Myocyte (in vitro differentiated cells): ENCODE measurements at regions not wholly inside any gene's neighbourhood (a gene's known extent, or its start where the extent isn't known, plus 50 kb on each side); places are given as distances from the start of the nearest gene placed in this dataset.
A peak's percentile ranks its signal among the peaks of the same experiment; 100 is the strongest.
"Not testable (repeated sequence)": the region's sequence is repeated elsewhere in the genome, so short reads cannot be mapped to it uniquely, and the experiment has no call there.

ENCODE experiments used
- DNase-seq: peaks from one replicate; pipeline ENCODE4 v3.0.0-alpha.2; 2012; ENCODE audit warnings: low read depth

DNA sequence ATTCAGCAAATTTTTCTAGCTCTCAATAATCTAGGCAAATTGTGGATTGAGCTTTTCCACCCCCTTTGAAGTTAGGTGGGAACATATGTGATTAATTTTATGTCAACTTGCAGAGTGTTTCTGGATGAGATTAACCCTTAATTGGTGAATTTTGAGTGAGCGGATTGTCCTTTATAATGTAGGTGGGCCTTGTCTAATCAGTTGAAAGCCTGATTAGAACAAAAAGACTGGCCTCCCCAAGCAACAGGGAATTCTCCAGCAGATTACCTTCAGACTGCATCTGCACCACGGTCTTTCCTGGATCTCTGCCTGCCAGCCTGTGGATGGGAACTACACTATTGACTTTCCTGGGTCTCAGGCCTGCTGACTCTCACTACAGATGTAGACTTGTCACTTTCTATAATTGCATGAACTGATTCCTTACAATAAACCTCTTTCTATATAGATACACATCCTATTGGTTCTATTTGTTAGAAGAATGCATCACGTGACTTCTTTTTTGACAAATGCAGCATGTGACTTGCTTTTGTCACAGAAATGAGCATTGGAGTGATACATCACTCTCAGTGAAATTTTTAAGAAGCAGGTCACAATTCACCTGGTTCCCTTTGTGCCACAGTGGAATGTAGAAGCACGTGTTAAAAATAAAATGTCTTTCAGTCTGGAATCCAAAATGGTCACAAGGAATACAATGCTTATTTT is 1038.3 kb downstream of the CDH11 start:
- DNase-seq, result no peak

DNA sequence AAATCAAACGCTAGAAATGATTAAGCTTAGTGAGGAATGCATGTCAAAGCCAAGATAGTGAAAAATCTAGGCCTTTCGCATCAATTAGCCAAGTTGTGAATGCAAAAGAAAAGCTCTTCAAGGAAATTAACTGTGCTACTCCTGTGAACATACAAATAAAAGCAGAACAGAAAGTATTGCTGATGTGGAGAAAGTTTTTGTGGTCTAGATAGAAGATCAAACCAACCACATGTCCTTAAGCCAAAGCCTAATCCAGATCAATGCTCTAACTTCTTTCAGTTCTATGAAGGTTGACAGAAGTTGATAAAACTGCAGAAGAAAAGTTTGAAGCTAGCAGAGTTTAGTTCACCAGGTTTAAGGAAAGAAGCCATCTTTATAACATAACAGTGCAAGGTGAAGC is 1044.6 kb downstream of the CDH11 start:
- DNase-seq, result no peak

DNA sequence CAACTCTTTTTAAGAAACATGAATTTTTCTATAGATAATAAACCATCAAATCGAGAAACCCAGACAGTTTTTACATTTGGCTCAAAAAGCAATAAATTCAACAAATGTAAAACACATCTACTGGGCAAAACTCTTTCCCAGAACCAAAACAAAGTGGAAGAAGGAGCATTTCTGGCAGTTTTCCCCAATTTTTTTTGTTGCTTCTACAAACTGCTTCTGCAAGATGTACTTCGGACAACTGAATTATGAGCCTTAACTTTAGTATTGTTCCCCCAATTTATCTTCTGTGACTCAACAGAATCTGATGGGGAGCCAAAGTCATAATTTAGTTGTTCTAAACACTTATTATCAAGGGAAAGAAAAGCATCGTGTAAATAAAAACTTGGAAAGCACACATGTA is 1047.2 kb downstream of the CDH11 start:
- DNase-seq, result no peak

- not testable (repeated sequence) for DNase-seq
These were observed 1049.6 kb downstream of the CDH11 start for GRCh38 chr16:64072131-64072730.

GRCh38 chr16:64065523-64065922 is 1056.3 kb downstream of the CDH11 start:
- no peak for DNase-seq

- DNase-seq, result peak; percentile 69
These were observed 1060.2 kb downstream of the CDH11 start for GRCh38 chr16:64061621-64062020.

DNA sequence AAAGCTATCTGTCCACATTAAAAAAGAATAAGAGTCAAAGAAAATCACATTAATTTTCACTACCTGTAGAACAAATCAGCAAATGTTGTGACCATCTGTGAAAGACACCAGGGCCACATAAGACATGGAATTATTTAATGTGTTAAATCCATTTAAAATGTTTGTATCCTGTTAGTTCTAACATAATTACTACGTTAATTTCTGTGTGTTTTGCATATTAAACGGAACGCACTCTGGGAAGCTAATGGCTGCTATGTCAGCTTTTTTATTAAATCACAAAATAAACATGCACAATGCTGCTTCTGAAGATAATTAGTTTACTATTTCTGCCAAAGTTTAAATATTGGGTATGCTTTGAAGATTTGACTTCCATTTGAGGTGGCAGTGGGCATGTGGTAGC is 1061.2 kb downstream of the CDH11 start:
- DNase-seq, result no peak

DNA sequence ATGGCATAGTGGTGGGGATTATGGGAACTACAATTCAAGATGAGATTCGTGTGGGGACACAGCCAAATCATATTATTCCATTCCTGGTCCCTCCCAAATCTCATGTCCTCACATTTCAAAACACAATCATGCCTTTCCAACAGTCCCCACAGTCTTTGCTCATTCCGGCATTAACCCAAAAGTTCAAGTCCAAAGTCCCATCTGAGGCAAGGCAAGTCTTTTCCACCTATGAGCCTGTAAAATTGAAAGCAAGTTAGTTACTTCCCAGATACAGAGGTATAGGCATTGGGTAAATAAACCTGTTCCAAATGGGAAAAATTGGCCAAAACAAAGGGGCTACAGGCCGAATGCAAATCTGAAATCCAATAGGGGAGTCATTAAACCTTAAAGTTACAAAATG is 1063.2 kb downstream of the CDH11 start:
- DNase-seq, result no peak

GRCh38 chr16:64051824-64052223 is 1070.0 kb downstream of the CDH11 start:
- peak; percentile 9 for DNase-seq

GRCh38 chr16:64047878-64048277 is 1074.0 kb downstream of the CDH11 start:
- DNase-seq, result no peak

GRCh38 chr16:64047207-64047606 is 1074.7 kb downstream of the CDH11 start:
- no peak for DNase-seq

- no peak for DNase-seq
These were observed 1086.5 kb downstream of the CDH11 start for GRCh38 chr16:64035337-64035736.

DNA sequence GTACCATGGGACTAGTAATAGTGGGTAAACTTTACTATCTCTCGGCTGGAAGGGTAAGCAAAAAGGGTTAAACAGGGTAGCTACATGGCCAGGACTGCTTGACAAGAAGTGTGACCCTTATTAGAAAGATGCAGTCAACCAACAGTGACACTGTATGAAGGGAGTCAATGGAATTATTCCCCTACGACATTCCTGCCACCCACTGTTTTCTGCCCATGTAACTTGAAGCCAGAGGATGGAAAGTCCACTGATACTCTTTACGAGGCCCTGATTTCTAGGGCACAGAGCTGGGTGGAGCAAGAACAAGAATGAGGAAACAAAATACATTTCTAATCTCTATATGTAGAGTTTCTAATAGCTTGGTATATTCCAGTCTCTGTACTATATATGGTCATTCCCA is 1102.5 kb downstream of the CDH11 start:
- no peak for DNase-seq

- DNase-seq, result no peak
These were observed 1104.1 kb downstream of the CDH11 start for GRCh38 chr16:64017796-64018195.

DNA sequence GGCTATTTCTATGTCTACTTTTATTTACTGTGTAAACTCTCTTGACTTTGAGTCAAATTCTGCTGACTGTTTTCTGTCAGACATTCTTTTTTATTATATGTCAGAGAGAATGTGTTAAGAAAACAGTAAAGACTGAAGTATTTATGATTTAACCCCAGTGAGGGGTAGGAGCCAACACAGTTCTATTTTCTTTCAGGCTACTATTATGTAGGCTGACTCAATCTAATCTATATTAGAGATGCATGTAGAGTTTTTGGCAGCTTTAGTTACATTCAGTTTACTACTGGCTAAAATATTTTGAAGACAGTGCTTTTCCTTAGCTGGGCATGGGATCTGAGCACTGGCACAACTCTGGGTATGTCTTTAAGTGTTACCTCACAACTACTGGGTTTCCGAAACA is 1108.0 kb downstream of the CDH11 start:
- no peak for DNase-seq

- DNase-seq, result peak; percentile 49
These were observed 1109.7 kb downstream of the CDH11 start for GRCh38 chr16:64012166-64012565.

- peak; percentile 7 for DNase-seq
These were observed 1110.2 kb downstream of the CDH11 start for GRCh38 chr16:64011650-64012049.

DNA sequence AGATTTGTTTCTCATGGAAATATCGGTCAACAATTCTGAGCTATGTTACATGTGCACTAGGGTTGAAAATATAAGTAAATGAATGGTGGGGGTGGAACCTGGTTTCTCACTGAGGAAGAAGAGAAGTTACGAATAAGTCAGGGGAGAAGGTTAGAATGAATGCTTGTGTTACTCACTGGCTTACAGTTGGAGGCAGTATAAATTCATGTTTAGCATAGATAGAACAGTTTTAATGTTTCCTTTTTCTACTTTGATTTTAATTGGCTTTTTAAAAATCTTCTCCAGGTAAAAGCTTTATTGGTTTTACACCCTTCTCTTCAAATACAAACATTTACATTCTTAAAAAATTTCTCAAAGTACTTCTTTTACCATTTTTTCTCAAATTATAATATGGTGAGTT is 1113.7 kb downstream of the CDH11 start:
- no peak for DNase-seq

DNA sequence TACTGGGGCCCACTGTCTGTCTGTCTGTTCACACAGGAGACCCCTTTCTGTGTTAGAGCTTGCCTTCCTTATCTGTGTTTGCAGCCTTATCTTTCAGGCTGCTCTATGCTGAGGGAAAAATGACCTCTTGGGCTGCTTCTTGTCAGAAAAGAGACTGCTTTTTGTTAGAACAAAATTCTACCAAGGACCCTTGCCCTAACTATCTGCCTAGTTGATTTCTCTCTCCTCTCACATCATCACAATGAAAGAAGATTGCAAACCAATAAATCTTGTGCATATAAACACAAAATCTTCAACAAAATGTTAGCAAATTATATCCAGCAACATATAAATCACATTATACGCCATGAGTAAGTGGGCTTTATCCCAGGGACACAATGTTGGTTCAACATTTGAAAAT is 1117.7 kb downstream of the CDH11 start:
- DNase-seq, result no peak

DNA sequence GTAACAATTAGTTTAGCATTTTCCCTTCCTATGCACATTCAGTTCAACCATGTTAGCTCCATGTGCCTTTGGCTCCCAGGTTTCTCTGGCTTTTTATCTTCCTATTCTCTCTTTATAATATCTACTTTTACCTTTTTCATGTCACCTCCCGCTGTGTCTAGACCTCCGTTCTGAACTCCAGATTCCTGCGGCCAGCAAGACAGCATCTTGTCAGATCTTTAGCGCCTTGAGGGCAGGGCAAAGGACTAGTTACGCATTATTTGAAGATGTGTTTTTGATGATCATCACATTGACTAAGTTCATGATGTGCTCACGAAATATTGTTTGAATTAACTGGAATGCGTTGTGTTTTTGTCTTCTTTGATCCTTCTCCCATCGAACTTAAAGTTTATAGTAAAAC is 1126.8 kb downstream of the CDH11 start:
- DNase-seq, result no peak

DNA sequence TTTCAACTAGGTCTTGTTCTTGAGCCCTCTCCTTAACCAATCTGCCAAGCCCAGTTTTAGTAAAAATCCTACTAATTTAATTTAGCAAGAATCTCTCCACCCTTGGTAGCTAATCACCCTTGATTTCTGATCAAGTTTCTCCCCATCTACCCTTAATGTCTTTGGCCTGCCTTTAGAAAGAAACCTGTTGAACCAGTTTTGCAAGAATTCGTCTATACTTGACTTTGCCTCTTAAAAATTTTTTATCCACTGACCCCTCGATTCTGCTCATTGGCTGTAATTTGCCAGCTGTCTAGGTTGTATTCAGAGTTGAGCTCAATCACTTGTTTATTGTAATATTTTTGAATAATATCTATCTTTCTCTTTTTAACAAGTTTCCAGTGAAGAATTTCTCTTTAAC is 1138.5 kb downstream of the CDH11 start:
- no peak for DNase-seq

DNA sequence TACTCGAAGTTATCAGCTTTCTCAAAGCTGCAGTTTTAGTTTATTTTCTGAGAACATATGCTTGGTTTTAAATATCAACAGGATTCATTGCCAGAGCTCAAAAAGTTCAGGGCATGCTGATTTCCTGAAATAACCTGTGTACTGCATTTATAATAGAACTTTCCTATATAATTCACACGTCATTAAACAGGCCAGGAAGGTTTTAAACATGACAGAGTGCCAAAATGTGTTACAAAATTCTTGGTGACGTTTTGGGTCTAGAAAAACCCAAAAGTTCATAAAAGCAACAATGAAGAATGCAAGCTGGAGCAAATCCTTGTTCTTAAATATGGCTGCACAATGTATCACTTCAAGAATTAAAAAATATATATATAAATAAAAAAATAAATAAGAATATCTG is 1139.1 kb downstream of the CDH11 start:
- DNase-seq, result no peak

DNA sequence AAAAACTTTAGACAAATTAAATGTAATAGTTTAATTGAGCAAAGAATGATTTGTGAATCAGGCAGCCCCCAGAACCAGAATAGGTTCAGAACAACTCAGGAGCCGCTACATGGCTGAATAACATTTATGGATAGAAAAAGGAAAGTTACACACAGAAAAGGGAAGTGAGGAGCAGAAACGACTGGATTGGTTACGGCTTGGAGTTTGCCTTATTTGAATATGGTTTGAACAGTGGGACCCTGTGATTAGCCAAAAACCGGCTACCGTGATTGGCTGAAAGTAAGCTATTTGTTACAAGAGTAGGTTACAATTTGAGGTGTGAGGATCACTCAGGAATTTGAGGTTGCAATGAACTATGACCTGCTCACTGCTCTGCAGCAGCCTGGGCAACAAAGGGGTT is 1139.8 kb downstream of the CDH11 start:
- DNase-seq, result no peak
